Erythroblast (primary cell): ENCODE measurements at regions not wholly inside any gene's neighbourhood (a gene's known extent, or its start where the extent isn't known, plus 50 kb on each side); places are given as distances from the start of the nearest gene placed in this dataset.

Source experiments
- GATA1 ChIP-seq: IDR thresholded peaks from 2 replicates; pipeline ENCODE4 v1.6.1; 2011; ENCODE audit warnings: low read depth, mild to moderate bottlenecking, control low read depth, low read length, moderate library complexity
- POLR2A ChIP-seq: IDR thresholded peaks from 2 replicates; pipeline ENCODE4 v1.6.1; 2011; ENCODE audit warnings: mild to moderate bottlenecking, low read length

GRCh38 chr16:80161799-80162739 lies 378.7 kb upstream of the DYNLRB2 start:
- TF ChIP-seq POLR2A, result no peak
- TF ChIP-seq GATA1, result no peak
